ENCODE measurements at regions not wholly inside any gene's neighbourhood (a gene's known extent, or its start where the extent isn't known, plus 50 kb on each side); places are given as distances from the start of the nearest gene placed in this dataset.

GRCh38 chr3:127118366-127118765 lies 74.6 kb upstream of the PRR23E start:
- Mint-ChIP-seq H3K36me3 (ENCODE audit: low read depth) (peaks cover under 1% of the 10 kb centered on the region; the same call in 1 of the 3 replicates), H3K27ac (no peak overlapping the region), H3K4me1 (peaks cover 17% of the 10 kb centered on the region), H3K9me3 (peaks cover 7% of the 10 kb centered on the region; the same call in 1 of the 3 replicates), H3K4me3 (no peak overlapping the region), H3K27me3 (ENCODE audit: insufficient read depth, low read depth, poor library complexity) (peaks cover 7% of the 10 kb centered on the region)
- no peak overlapping the region for H3K4me3 ChIP-seq
- TF ChIP-seq CTCF (conservative IDR thresholded peaks at IDR 0.05; ENCODE audit: low read depth in 2 of 2) = no peak
- no peak for TF ChIP-seq EZH2 (IDR thresholded peaks at IDR 0.05; ENCODE audit: low read depth, unreplicated experiment)
- TF ChIP-seq EZH2phosphoT487 (IDR thresholded peaks at IDR 0.05; ENCODE audit: unreplicated experiment) = no peak
- no peak for TF ChIP-seq POLR2AphosphoS5 (IDR thresholded peaks at IDR 0.05; ENCODE audit: low read depth)
- TF ChIP-seq REST (IDR thresholded peaks at IDR 0.05; ENCODE audit: unreplicated experiment) = no peak
- no peak for TF ChIP-seq JUNB (IDR thresholded peaks at IDR 0.05; ENCODE audit: unreplicated experiment)
- no peak for TF ChIP-seq ZNF462 (CRISPR knock-in tag; IDR thresholded peaks at IDR 0.05)
- H4K20me1 ChIP-seq (replicated peaks; ENCODE audit: insufficient read depth) = no peaks in the 10 kb centered on the region
- H3K27me3 ChIP-seq (ENCODE audit: insufficient read depth) = no peaks in the 10 kb centered on the region
- H3K79me2 ChIP-seq (replicated peaks; ENCODE audit: insufficient read depth) = no peaks in the 10 kb centered on the region
- H3K4me2 ChIP-seq = no peak overlapping the region
- H2AFZ ChIP-seq = no peak overlapping the region
- no peak for ATAC-seq
- no peaks in the 10 kb centered on the region for H3F3A ChIP-seq (replicated peaks; ENCODE audit: low read depth)
- 0 out of 2 replicates have a peak, but pooled peaks cover 3% of the 10 kb centered on the region for H3K4me1 ChIP-seq (ENCODE audit: insufficient read depth)
- no peak overlapping the region for H3K27ac ChIP-seq (ENCODE audit: low read depth)
- 0 out of 2 replicates have a peak, but pooled peaks cover 12% of the 10 kb centered on the region for H3K9me2 ChIP-seq (ENCODE audit: insufficient read depth)
- H3K36me3 ChIP-seq (ENCODE audit: insufficient read depth) = no peaks in the 10 kb centered on the region
- no peak for DNase-seq (ENCODE audit: low spot score)

Measured in GM23338 (cell line).